HEK293 (cell line): ENCODE measurements at regions not wholly inside any gene's neighbourhood (a gene's known extent, or its start where the extent isn't known, plus 50 kb on each side); places are given as distances from the start of the nearest gene placed in this dataset.

Experiments
- CTCF ChIA-PET: fragments of 350-600 bp; formaldehyde crosslinking; extraction: SDS; loops from one replicate; lab custom pipeline; 2021; ENCODE audit warnings: antibody characterized with exemption; lab: Yijun Ruan, JAX
- POLR2A ChIA-PET: fragments of 300-600 bp; formaldehyde crosslinking; extraction: SDS; loops from one replicate; lab custom pipeline; 2020; ENCODE audit warnings: antibody characterized with exemption, inconsistent platforms; lab: Yijun Ruan, JAX
- H3K27ac ChIP-seq: fragments of 200-500 bp; sonication (Bioruptor generic); 2 replicates; pipeline ENCODE4 v1.5.1; 2014; ENCODE audit warnings: low read depth, low read length, control low read depth, inconsistent platforms; ENCODE audit errors: extremely low read depth
- H3K36me3 ChIP-seq, 2 experiments: fragments of 200-500 bp in 1 of 2; sonication (Bioruptor generic) in 1 of 2; 1 replicate in 1 of 2; 2 replicates in 1 of 2; pipeline ENCODE4 v1.5.1; 2014 to 2017; ENCODE audit warnings: inconsistent platforms in 2 of 2, low read length in 2 of 2; ENCODE audit not compliant: control insufficient read depth in 2 of 2, insufficient read depth in 1 of 2
- H3K4me1 ChIP-seq: fragments of 200-500 bp; sonication (Bioruptor generic); 2 replicates; pipeline ENCODE4 v1.5.1; 2014; ENCODE audit warnings: mild to moderate bottlenecking, low read length, inconsistent platforms; ENCODE audit not compliant: control insufficient read depth, insufficient read depth
- H3K4me3 ChIP-seq: 2 replicates; pipeline ENCODE4 v1.5.1; 2011; ENCODE audit warnings: low read depth, mild to moderate bottlenecking, control low read depth, low read length, moderate library complexity
- H3K9me3 ChIP-seq: fragments of 200-500 bp; sonication (Bioruptor generic); 2 replicates; pipeline ENCODE4 v1.5.1; 2014; ENCODE audit warnings: low read depth, low read length, inconsistent platforms; ENCODE audit not compliant: control insufficient read depth, insufficient read depth
- FEZF1 ChIP-seq: fragments of 450-650 bp; formaldehyde crosslinking; IDR thresholded peaks from 2 replicates; pipeline ENCODE4 v1.5.1; 2016; ENCODE audit warnings: missing biosample characterization, missing genetic modification characterization
- GLIS1 ChIP-seq: fragments of 450-650 bp; formaldehyde crosslinking; IDR thresholded peaks from 2 replicates; pipeline ENCODE4 v1.5.1; 2016; ENCODE audit warnings: missing biosample characterization, missing genetic modification characterization
- TRIM28 ChIP-seq: IDR thresholded peaks from 2 replicates; pipeline ENCODE4 v1.6.1; 2011; ENCODE audit warnings: low read length, control low read depth, borderline replicate concordance
- YY2 ChIP-seq: fragments of 450-650 bp; formaldehyde crosslinking; IDR thresholded peaks from 2 replicates; pipeline ENCODE4 v1.5.1; 2016; ENCODE audit warnings: missing biosample characterization, missing genetic modification characterization
- ZNF174 ChIP-seq: fragments of 450-650 bp; formaldehyde crosslinking; IDR thresholded peaks from 2 replicates; pipeline ENCODE4 v1.5.0; 2017; ENCODE audit warnings: missing biosample characterization, mild to moderate bottlenecking, missing genetic modification characterization
- ZNF239 ChIP-seq: fragments of 450-650 bp; formaldehyde crosslinking; IDR thresholded peaks from 2 replicates; pipeline ENCODE4 v1.5.1; 2016; ENCODE audit warnings: missing biosample characterization, missing genetic modification characterization
- ZNF292 ChIP-seq: fragments of 450-650 bp; formaldehyde crosslinking; IDR thresholded peaks from 2 replicates; pipeline ENCODE4 v1.5.1; 2016; ENCODE audit warnings: low read depth, missing biosample characterization, missing genetic modification characterization, borderline replicate concordance
- ZNF792 ChIP-seq: fragments of 450-650 bp; formaldehyde crosslinking; IDR thresholded peaks from 2 replicates; pipeline ENCODE4 v1.5.1; 2016; ENCODE audit warnings: missing biosample characterization, missing genetic modification characterization
- ZSCAN5A ChIP-seq: fragments of 450-650 bp; formaldehyde crosslinking; IDR thresholded peaks from 2 replicates; pipeline ENCODE4 v1.5.1; 2016; ENCODE audit warnings: missing biosample characterization, missing genetic modification characterization

GRCh38 chr2:39609917-39610316, 55.8 kb upstream of the TMEM178A start (continued):
- TF ChIP-seq FEZF1 (tag by site-specific recombination): no peak
- no peak for TF ChIP-seq YY2 (tag by site-specific recombination)
- TF ChIP-seq ZNF174: no peak
- TF ChIP-seq TRIM28: no peak
- no peak for TF ChIP-seq ZNF292 (tag by site-specific recombination)
- no peak for TF ChIP-seq ZSCAN5A (tag by site-specific recombination)

- H3K36me3 ChIP-seq: no peaks in the 10 kb centered on the region
- POLR2A ChIA-PET: no interaction called here
Measured at GRCh38 chr2:39615675-39616074, 50.0 kb upstream of the TMEM178A start.

More at GRCh38 chr2:39615675-39616074, 50.0 kb upstream of the TMEM178A start:
- no peaks in the 10 kb centered on the region for H3K9me3 ChIP-seq
- TF ChIP-seq GLIS1 (peak; percentile 23; the same call in 1 of the 2 replicates), ZNF792 (tag by site-specific recombination) (no peak), ZNF239 (tag by site-specific recombination) (no peak)
- TF ChIP-seq, all 188 proteins: peak for 1
- CTCF ChIA-PET: interaction anchor here (0.6 to 1.3 kb wide), 2 partner anchors 22 to 557 kb away, joined by 3 to 6 read pairs; no protein-coding TSS in a partner anchor
- Histone ChIP-seq H3K27ac (no peak overlapping the region), H3K4me3 (no peak overlapping the region), H3K4me1 (peaks cover 3% of the 10 kb centered on the region; the same call in 1 of the 2 replicates)
